Mammary epithelial cell (primary cell): ENCODE measurements at regions not wholly inside any gene's neighbourhood (a gene's known extent, or its start where the extent isn't known, plus 50 kb on each side); places are given as distances from the start of the nearest gene placed in this dataset.

ENCODE experiments used
- CTCF ChIP-seq, 2 donors: IDR thresholded peaks in 1 of 2; conservative IDR thresholded peaks in 1 of 2; 2 replicates each; pipeline ENCODE4 v1.5.1; 2011 to 2012; ENCODE audit warnings: inconsistent platforms in 2 of 2, low read length in 2 of 2, mild to moderate bottlenecking in 2 of 2, control low read depth in 1 of 2, low read depth in 1 of 2; ENCODE audit not compliant: insufficient read depth in 1 of 2; ENCODE audit errors: extremely low read depth in 1 of 2
- EZH2 ChIP-seq: IDR thresholded peaks from 2 replicates; pipeline ENCODE4 v1.6.1; 2012; ENCODE audit warnings: low read length, inconsistent platforms, borderline replicate concordance

GRCh38 chr10:44787480-44788075 lies 123.6 kb upstream of the TMEM72 start:
- TF ChIP-seq CTCF (conservative IDR thresholded peaks at IDR 0.05 in 1 of 2, IDR thresholded peaks at IDR 0.05 in 1 of 2; ENCODE audit: extremely low read depth in 1 of 2, insufficient read depth in 1 of 2, low read depth in 1 of 2, low read length in 2 of 2) (no peak), EZH2 (no peak)
